GM19395 (cell line): ENCODE measurements at regions not wholly inside any gene's neighbourhood (a gene's known extent, or its start where the extent isn't known, plus 50 kb on each side); places are given as distances from the start of the nearest gene placed in this dataset.

Source experiments
- ATAC-seq: cut with Tn5 transposase; IDR thresholded peaks from one replicate; pipeline ENCODE4 v1.9.1; 2021; ENCODE audit warnings: mild to moderate bottlenecking, moderate library complexity; ENCODE audit not compliant: unreplicated experiment

DNA sequence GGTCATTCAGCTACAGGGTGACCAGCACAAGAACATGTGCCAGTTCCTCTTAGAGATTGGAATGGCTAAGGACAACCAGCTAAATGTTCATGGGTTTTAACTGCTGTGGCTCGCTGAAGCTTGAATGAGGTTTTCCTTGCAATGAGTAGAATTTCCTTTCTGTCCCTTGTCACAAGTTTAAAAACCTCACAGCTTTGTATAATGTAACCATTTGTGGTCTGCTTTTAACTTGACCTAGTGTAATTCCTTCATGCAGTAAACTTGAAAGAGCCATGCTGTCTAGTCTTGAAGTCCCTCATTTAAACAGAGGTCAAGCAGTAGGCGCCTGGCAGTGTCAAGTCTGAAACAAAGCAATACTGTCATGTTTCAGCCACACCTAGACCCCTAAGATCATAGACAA is 181.3 kb upstream of the DMRT1 start:
- ATAC-seq = no peak

DNA sequence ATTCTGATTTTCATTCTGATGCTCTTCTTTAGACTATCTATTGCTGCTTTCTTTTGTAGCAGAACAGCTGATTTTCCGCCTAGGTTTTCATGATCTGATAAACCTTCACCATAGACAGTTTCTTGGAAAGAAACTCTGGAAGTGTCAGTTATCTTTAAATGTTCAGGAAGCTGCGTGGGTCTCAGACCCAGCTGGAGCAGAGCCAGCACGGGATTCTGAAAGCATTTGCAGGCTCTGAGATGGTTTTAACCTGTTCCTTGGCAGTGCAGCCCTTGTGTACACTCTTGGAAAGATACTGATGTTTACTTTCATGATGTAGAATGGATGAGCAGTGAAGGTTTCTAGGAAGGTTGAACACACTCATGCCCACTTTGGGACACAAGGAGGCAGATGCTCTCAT is 178.0 kb upstream of the DMRT1 start:
- ATAC-seq = no peak

DNA sequence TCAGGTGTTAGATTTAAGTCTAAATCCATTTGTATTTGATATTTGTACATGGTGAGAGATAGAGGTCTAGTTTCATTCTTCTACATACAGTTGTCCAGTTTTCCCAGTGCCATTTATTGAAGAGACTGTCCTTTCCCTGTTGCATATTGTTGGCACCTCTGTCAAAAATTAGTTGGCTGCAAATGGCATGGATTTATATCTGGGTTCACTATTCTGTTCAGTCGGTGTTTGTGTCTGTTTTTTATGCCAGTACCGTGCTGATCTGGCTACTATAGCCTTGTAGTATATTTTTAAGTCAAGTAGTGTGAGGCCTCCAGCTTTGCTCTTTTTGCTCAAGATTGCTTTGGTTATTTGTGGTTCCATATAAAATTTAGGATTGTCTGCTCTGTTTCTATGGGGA is 176.2 kb upstream of the DMRT1 start:
- no peak for ATAC-seq

DNA sequence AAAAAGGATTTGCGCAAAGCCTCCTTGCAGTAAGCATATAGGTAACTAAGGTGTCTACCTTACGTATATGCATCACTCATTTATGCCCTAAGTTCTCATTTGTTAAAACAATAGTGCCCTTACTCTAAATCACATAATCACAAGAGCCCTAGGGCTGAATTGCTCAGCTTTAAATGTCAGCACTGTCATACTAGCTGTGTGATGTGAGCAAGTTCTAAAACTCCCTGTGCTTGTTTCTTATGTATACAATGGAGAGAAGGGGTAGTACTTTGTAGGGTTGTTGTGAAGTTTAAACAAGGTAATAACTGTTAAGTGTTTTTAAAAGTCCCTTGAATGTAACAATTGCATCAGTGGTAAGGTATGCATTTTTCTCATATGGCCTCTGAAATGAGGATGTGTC is 169.5 kb upstream of the DMRT1 start:
- ATAC-seq = no peak

DNA sequence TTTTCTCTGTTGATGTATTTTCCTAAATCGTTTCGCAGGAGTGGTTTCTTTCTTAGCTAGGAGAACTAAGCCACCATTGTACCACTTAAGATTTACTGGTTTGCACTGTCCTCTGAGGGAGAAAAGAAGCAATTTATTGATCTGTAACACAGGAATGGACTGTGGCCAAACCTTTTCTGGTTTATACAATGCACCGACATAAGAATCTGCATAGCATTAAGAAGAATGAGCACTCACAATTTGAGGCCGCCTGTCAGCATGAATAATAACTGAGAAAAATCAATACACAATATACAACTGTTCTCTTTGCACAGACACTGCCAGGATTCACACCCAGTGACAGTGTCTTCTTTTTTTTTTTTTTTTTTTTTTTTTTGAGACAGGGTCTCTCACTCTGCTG is 168.6 kb upstream of the DMRT1 start:
- no peak for ATAC-seq

DNA sequence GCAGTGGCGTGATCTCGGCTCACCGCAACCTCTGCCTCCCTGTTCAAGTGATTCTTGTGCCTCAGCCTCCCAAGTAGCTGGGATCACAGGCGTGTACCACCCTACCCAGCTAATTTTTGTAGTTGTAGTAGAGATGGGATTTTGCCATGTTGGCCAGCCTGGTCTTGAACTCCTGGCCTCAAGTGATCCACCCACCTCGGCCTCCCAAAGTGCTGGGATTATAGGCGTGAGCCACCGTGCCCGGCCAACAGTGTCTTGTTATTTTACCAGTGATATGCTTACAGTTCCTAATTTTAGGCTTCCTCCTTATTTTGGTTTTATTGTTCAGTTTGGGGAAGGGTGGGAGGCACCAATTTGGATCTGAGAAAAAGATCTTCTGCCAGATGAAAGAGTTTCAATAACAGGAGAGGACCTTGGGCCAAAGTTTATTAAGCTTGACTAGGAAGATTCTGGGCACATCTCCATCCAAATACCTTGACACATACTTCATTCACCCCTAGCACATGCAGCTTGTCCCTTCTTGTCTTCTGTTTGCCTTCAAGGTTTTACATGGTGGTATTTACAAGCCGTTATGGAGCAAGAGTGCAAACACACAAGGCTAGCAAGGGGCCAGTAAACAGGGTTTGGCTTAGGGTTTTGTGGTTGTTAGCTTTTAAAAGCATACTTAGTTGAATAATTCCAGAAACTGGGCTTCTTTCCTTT is 168.1 kb upstream of the DMRT1 start:
- ATAC-seq = no peak

DNA sequence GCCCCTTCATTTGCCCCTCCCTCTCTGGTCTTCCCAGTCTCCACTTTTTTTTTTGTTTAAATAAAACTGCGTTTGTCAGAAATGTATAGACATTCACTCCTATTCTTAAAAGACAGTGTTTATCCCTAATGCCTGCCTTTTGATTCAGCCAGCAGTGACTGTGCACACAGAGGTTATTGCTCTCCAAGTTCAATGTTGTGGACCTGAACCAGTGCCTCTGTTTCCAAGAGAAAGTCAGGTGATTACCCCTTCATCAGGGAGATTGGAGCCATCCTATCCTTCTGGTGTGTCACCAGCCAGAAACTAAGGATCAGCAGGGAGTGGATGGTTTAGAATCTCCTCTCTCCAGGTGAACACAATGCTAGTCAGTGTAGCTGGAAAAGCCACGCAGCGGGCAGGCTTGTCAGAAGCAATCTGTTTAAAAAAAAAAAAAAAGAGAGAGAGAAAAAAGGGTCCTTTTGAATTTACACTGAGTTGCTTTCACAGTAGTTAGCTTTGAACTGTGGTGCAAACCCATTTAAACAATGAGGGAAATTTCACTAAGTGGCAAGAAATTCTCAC is 167.5 kb upstream of the DMRT1 start:
- no peak for ATAC-seq

DNA sequence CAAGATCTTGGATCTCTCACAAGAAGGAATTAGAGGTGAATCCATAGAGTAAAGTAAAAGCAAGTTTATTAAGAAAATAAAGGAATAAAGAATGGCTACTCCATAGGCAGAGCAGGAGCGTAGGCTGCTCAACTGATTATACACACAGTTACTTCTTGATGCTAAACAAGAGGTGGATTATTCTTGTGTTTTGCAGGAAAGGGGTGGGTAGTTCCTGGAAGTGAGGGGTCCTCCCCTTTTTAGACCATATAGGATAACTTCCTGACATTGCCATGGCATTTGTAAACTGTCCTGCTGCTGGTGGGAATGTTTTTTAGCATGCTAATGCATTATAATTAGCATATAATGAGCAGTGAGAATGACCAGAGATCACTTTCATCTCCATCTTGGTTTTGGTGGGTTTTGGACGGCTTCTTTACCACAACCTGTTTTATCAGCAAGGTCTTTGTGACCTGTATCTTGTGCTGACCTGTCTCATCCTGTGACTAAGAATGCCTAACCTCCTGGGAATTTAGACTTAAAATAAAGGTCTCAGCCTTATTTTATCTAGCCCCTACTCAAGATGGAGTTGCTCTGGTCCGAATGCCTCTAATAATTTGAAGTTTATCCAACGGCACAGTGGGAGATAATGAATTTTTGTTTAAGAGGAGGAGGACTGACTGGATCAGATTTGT is 165.7 kb upstream of the DMRT1 start:
- no peak for ATAC-seq

DNA sequence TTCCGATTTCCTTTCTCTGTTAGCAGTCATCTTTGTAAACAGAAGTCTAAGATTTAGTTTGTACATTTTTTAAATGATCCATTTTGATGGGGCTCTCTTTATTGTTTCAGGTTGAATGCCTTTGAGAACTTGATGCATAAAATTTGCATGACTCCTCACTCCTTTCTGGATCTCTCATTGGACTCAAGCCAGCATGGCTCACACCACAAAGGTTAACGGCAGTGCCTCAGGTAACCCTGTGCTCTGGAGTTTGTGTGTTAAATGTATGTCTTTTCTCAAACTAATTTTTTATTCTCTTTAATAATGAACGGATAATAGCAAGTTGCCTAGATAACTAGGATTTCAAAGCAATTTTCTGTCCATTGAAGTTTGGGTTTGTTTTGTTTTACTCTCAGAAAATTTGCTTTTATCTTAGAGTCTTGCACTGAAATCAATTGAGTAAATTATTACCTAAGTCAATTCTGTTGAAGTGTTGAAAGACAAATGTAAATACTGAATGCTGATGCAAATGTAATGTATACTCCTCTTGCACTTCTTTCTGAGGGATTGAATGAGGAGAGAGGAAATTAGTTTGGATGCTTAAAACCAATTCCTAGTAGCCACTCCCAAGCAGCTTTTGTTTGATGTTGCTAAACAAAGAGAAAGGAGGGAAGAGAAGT is 164.6 kb upstream of the DMRT1 start:
- no peak for ATAC-seq

DNA sequence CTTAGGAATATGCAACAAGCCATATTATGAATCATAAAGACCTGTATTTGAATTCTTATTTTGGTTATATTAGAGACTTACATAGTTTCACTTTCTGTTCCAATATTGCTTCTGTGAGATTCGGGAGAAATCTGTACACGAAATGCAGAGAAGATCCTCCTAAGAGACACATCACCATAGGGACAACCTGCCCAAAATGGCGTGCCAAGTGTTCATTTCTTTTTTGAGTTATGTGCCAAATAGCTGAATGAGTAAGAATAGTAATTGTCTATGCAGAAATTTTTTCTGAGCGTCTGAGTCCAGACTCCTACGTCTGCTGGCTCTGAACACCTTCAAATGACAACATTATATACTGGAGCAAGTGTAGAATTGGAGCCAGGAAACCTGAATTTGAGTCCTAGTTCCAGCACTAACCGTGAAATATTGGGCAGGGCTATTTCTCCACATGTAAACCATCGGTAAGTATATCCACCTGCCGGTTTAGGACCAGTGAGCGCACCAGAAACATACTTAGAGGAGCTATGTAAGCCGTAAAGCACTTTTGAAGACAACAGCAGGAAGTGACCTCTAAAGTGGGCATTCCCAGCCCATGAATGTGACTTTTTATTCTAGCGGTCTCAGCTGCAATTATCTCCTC is 163.9 kb upstream of the DMRT1 start:
- ATAC-seq = no peak

DNA sequence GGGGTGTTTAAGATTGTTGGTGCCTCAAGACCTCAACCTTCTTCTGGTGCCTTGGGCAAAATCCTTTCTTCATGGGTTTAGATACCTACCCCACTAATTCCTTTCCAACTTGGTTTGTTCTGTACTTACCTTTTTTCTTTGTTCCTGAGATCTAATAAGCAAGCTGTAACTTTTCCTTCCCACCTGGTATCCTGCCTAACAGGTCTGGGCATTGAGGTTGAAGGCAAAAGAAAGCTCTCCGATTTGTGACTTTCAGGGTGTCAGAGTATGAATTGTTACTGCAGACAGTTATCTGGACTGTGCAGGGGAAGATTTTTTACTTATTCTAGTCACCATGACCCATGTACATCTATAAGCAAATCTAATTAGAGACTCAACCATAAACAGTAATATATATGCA is 162.6 kb upstream of the DMRT1 start:
- ATAC-seq = no peak

DNA sequence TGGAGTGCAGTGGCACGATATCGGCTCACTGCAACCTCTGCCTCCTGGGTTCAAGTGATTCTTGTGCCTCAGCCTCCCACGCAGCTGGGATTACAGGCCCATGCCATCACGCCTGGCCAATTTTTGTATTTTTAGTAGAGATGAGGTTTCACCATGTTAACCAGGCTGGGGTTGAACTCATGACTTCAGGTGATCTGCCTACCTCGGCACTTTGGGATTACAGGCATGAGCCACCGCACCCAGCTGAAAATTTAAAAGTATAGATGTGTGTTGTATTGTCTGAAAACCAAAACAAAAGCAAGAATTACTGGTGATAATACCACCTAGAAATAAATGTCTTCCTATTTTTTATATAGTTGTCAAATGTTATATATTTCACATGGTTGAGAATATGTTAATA is 162.0 kb upstream of the DMRT1 start:
- ATAC-seq = no peak

DNA sequence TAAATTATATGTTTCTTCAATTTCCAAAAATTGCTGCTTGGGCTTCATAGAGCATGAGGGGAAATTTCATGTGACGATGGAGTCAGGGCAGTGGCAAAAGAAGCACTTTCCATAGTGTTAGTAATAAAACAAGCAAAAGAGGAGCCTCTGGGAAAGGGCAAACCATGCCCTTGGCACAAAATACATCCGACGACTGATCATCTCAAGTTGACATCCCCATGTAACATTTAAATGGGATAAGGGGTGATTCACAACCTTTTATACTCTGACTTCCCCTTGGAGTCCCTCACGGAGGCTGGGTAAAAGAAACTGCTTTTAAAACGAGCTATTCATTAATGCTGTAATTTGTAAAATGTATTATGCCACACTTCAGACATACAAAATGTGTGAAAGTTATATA is 161.4 kb upstream of the DMRT1 start:
- no peak for ATAC-seq

DNA sequence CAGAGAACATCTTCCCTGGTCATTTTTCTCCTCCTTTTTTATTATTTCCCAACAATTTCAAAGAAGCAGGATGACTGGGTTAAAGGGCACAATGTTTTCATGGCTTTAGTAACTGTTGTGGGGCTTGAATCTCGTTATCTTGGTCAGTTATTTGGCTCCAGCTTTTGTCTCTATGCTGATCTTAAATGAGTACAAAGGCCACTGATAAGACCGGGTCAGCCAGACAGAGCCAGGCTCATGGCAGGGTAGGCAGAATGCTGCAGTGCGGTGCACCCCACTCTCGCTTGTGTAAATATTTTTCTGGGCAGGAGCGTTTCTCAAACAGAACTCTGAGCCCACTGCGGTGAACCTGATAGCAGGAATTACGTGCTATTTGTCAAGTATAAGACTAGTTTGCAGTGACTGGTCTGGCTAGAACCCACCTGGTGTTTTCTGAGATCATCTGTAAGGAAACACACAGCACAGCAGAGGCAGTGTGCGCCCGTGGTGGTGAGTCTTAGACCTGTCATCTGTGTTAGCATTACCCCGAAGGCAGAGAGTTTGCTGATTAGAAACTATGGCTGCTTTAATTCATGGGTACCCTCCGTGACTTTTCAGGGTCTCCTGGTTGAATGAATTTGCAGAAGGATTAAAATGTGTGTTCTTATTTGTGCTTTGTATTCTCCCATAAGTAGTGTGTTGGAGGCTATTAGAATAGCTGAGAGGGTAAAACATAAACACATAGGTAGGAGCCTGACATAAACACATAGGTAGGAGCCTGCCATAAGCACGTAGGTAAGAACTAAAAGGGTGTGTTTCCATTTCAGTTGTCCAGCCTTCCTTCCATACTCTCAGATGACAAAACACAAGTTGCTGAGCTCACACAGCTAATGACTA is 158.6 kb upstream of the DMRT1 start:
- ATAC-seq = no peak

DNA sequence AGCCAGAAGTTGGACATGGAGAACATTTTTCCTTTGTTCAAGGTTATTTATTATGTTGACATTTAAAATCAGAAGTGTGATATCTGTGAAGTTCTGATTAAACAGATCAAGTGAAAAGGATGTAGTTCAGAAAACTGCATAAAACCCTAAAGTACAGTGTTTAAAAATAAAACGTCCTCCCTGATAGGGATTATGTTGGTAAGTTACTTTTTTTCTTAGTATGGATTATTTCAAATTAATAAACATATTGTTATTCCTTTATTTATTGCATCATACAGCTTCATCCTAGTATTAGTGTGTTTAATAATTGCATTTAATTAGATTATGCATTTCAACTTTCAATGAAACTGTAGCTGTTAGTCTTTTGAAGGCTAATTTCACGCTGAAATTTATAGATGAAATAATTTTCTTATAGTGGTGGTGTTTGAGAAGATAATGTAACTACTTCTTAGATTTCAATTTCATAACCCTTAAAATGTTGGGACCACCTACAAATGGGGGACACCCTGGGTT is 157.9 kb upstream of the DMRT1 start:
- no peak for ATAC-seq

DNA sequence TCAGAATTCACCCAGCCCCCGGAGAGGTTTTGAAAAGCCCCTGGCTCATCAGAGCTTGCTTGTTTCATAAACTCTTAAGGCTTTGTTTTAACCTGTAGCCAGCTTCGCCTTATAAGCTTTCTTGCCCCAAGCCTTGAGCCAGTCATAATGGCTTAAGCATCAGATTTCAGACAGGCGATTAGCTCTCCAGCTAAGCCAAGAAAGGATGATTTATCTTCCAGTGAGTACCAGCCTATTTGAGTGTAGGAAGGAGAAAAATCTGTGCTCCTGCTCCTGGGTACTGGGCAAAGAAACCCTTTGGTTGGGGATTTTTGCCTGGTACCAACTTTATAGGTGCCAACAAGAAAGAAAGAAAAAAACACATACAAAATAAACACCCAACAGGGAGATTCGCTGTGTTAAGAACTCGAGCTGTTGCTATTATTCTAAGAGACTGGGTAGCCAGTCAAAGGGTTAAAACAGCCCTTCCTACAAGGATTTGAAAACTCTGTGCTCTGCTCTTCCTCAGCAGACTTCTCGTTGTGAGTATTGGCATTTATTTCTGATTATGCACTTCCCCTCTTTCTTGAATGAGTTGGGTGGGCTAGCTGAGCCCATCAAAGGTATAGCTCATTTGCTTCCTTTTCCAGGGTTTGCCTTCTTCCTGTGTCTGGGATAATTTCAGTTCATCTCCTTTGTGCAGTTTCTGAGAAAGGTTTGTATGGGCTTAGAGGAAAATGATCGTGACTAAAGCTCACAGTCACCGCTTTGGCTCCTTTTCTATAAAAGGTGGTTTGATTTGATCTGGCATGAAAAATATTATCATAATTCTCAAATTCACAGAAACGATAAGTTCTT is 157.2 kb upstream of the DMRT1 start:
- no peak for ATAC-seq

DNA sequence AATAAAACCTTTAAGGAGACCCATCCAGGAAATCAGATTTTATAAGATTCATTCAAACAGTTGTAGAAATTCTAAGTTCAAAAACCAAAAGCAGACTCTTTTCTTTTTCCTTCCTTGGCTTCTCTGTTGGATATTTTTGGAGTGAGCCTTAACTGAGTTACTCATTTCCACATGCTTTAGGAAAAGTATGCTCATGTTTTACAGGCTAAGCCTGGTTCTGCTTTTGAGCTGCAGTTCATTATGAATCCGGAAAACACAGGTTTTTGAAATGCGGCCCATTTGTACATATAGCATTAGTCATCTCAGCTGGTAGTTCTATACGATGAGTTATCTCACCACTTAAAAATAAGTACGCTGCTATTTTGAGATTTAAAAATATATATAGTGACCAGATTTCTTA is 156.6 kb upstream of the DMRT1 start:
- no peak for ATAC-seq

DNA sequence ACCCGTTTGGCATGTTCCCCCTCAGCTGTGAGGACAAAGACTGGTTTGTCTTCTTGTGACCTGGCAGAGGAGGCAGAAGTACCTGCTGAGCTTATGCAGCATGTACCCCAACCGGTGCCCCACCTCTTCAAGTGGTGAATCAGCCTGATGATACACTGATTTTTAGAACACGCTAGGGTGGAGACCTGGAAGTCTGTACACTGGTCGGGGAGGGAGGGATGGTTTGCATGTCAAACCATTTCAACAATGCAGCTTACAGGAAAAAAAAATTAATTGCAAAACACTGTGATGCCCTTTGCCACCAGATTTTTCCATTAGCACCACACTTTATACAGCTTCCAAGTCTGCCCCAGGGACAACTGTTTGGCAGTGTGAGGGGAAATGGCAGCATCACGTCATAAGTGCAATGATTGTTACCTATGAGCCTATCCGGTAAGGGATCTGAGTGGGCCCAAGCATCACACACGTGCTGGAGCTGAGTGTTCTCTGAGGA is 155.1 kb upstream of the DMRT1 start:
- no peak for ATAC-seq

DNA sequence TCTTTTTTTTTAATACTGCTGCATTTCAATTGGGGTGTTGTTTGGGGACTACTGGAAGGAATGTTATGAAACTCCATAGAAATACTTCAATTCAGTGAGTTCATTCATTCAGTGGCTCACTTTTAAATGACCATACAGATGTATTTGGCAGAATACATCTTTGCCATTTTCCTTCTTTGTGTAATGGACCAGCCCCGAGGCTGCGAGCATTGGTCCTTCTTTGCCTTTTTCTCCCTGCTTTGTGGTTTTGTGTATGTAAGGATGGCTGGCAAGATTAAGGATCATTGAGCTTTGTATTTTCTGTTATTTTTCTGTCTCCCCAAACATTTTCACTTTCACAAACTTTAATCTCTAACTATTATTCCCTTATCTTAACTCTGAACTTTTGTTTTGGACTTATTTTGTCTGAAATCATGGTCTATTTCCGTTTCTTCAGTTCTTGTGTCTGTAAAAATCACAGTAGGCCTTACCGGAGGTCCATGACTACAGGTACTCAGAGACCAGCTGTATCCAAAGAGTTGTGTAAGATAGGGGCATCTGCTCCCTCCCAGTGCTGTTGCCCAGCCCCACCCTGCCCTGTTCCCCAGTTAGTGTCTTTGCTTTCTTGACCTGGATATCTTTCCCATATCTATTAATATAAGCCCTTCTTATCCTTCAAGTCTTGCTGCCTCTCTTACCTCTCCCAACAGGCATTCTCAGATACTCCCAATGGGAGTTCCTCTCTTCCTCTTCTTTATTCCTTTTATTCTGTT is 154.3 kb upstream of the DMRT1 start:
- no peak for ATAC-seq
